Peyer's patch (tissue), 4 donors: ENCODE measurements at regions not wholly inside any gene's neighbourhood (a gene's known extent, or its start where the extent isn't known, plus 50 kb on each side); places are given as distances from the start of the nearest gene placed in this dataset.
"Not testable (repeated sequence)": the region's sequence is repeated elsewhere in the genome, so short reads cannot be mapped to it uniquely, and the experiment has no call there.

Source experiments
- DNase-seq, 3 donors: peaks; one replicate each; pipeline ENCODE4 v3.0.0-alpha.2; 2017 to 2019
- H3K27ac ChIP-seq, 4 donors: fragments of 200-600 bp; sonication (generic); one replicate each; pipeline ENCODE4 v1.5.1; 2016 to 2019
- H3K27me3 ChIP-seq, 2 donors: fragments of 200-600 bp; sonication (generic); one replicate each; pipeline ENCODE4 v1.5.1; 2019
- H3K36me3 ChIP-seq, 3 donors: fragments of 200-600 bp; sonication (generic); one replicate each; pipeline ENCODE4 v1.5.1; 2016 to 2019
- H3K4me1 ChIP-seq, 4 donors: fragments of 200-600 bp; sonication (generic); one replicate each; pipeline ENCODE4 v1.5.1; 2016 to 2019
- H3K4me3 ChIP-seq, 4 donors: fragments of 200-600 bp; sonication (generic); 1 replicate in 3 of 4; 2 replicates in 1 of 4; pipeline ENCODE4 v1.5.1; 2016 to 2019; ENCODE audit warnings: mild to moderate bottlenecking in 1 of 4
- H3K9me3 ChIP-seq, 4 donors: fragments of 200-600 bp; sonication (generic); one replicate each; pipeline ENCODE4 v1.5.1; 2016 to 2019; ENCODE audit warnings: mild to moderate bottlenecking in 1 of 4
- POLR2A ChIP-seq, 2 donors: fragments of 450-650 bp; IDR thresholded peaks; one replicate each; pipeline ENCODE4 v1.5.1; 2017; ENCODE audit warnings: antibody characterized with exemption in 2 of 2, mild to moderate bottlenecking in 2 of 2, moderate library complexity in 2 of 2
- TF ChIP-seq, protein P1 (sequence below), 6 experiments: fragments of 450-650 bp in 4 of 6; fragments of 200-600 bp in 2 of 6; sonication (generic) in 1 of 6; IDR thresholded peaks; one replicate each; pipeline ENCODE4 v1.5.1; 2017 to 2019; ENCODE audit warnings: antibody characterized with exemption in 6 of 6, mild to moderate bottlenecking in 3 of 6, moderate library complexity in 1 of 6

DNA sequence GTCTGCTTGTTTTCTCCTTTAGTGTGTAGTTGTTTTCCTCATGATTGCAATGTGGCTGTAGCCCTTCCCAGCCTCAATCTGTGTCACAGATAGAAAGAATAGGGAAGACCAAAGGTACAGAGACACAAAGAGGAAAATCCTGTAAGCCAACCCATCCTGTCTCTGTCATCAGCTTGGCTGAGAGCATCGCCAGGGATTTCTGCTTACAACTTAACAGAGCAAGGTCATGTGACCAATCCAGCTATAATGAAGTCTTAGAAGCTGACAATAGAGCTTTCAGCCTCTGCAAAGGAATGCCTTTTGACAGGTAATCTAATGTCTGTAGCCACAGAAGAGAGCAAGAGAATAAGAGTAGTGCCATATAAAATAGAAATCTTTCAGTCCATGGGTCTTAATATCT is 1598.0 kb upstream of the AGA start:
- DNase-seq: no peak
- Histone ChIP-seq H3K27me3 (no peaks in the 10 kb centered on the region), H3K9me3 (no peaks in the 10 kb centered on the region), H3K27ac (no peak overlapping the region), H3K4me3 (no peak overlapping the region), H3K4me1 (no peaks in the 10 kb centered on the region), H3K36me3 (no peaks in the 10 kb centered on the region)
- no peak for TF ChIP-seq POLR2A (IDR thresholded peaks at IDR 0.05)
- TF ChIP-seq, protein P1, sequence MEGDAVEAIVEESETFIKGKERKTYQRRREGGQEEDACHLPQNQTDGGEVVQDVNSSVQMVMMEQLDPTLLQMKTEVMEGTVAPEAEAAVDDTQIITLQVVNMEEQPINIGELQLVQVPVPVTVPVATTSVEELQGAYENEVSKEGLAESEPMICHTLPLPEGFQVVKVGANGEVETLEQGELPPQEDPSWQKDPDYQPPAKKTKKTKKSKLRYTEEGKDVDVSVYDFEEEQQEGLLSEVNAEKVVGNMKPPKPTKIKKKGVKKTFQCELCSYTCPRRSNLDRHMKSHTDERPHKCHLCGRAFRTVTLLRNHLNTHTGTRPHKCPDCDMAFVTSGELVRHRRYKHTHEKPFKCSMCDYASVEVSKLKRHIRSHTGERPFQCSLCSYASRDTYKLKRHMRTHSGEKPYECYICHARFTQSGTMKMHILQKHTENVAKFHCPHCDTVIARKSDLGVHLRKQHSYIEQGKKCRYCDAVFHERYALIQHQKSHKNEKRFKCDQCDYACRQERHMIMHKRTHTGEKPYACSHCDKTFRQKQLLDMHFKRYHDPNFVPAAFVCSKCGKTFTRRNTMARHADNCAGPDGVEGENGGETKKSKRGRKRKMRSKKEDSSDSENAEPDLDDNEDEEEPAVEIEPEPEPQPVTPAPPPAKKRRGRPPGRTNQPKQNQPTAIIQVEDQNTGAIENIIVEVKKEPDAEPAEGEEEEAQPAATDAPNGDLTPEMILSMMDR (IDR thresholded peaks at IDR 0.05): no peak

DNA sequence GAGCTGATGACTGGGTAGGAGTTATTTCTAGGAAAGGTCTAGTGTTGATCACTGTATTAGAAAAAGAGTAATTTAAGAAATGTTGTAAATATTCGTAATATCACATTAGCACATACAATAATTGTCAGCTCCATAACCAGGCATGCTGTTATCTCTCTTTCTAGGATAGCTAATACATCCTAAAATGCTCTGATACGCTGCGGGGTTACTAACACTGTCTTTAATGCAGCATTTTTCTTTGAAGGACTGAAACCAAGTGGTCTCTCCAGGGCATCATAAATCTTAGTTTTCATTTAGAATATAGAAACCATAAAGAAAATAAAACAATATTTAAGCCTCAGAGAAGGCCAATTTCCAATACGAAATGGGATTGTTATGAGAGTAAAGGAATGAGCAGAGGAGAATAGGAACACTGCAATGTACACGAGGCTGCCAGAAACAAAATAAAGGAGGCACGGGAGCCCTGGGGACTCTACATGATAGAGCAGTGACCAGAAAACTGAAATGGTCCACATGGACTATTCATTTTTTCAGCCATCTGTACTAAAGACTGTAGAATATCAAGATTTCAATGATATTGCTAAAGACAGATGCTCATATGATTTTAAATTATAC is 1606.7 kb upstream of the AGA start:
- Histone ChIP-seq H3K4me3 (no peak overlapping the region), H3K36me3 (no peaks in the 10 kb centered on the region), H3K4me1 (no peaks in the 10 kb centered on the region), H3K27ac (no peak overlapping the region), H3K27me3 (no peaks in the 10 kb centered on the region), H3K9me3 (no peaks in the 10 kb centered on the region)
- no peak for TF ChIP-seq POLR2A (IDR thresholded peaks at IDR 0.05)
- TF ChIP-seq, protein P1 (IDR thresholded peaks at IDR 0.05): no peak
- no peak for DNase-seq

DNA sequence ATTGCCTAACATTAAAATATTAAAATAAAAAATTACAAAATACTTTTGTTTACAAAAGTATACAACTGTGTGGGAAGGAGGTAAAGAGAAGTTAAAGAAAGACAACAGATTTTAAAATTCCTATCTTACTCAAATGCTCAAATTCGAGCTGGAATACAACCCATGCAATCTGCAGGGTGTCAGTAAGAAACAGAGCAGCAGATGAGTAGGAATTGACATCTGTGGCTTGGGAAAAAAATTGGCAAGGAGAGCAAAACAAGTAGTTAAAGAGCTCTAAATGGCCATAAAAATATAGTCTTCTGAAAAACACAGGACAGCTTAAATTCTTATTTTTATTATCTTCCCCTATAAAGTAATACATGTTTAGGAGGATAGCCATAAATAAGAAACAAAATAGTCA is 1609.0 kb upstream of the AGA start:
- Histone ChIP-seq H3K4me1 (no peaks in the 10 kb centered on the region), H3K27ac (no peak overlapping the region), H3K4me3 (no peak overlapping the region), H3K9me3 (no peaks in the 10 kb centered on the region), H3K27me3 (no peaks in the 10 kb centered on the region), H3K36me3 (no peaks in the 10 kb centered on the region)
- no peak for TF ChIP-seq POLR2A (IDR thresholded peaks at IDR 0.05)
- TF ChIP-seq, protein P1 (IDR thresholded peaks at IDR 0.05): no peak
- DNase-seq: no peak

DNA sequence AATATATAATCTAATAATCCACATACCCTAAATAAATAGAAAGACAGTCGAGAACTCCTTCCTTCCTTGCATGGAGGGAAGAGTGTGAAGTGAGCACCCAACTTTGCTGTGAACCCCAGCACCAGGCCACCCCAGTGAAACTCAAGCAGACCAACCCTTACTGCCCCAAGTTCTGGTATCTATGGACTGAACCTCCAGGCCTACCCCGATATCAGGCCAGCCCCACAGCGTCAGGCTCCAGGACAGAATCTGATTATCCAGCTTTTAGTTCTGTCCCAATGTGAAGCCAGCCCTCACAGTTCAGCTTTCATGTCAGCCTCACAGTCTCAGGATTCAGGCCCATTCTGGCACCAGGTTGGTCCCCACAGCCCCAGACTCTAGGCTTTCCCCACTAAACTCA is 1617.2 kb upstream of the AGA start:
- Histone ChIP-seq H3K4me3 (no peak overlapping the region), H3K27me3 (no peaks in the 10 kb centered on the region), H3K36me3 (no peaks in the 10 kb centered on the region), H3K9me3 (no peaks in the 10 kb centered on the region), H3K27ac (no peak overlapping the region), H3K4me1 (no peaks in the 10 kb centered on the region)
- no peak for TF ChIP-seq POLR2A (IDR thresholded peaks at IDR 0.05)
- TF ChIP-seq, protein P1 (IDR thresholded peaks at IDR 0.05): no peak
- no peak for DNase-seq

DNA sequence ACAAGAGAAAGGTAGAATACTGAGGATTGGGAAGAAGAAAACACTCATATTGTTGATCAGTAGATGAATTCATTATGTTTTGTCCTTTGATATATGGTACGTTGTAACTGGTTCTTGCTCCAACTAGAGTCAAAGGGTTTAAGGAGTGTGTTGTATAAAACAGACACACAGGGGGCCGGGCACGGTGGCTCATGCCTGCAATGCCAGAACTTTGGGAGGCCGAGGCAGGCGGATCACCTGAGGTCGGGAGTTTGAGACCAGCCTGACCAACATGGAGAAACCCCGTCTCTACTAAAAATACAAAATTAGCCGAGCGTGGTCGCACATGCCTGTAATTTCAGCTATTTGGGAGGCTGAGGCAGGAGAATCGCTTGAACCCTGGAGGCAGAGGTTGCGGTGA is 1624.0 kb upstream of the AGA start:
- H3K36me3 ChIP-seq, H3K9me3 ChIP-seq, H3K27me3 ChIP-seq, H3K4me3 ChIP-seq, H3K4me1 ChIP-seq, H3K27ac ChIP-seq, DNase-seq: not testable (repeated sequence)

DNA sequence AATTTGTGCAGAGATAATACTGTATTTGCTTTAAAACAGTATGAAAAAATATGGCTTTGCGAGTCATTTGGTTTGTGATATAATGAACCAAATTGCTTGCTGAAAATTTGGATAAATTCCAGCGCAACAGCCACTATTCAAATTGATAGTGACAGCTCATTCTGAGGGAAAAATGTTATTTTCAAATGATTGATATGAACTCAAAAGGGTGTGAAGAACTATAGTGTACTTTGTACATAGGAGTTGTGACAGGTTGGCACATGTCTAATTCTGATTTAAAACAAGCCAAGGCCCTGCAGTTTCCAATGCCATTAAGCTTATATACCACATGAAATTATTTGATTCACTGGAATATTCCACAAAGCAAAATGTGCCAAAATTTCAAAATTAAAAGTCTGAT is 1628.9 kb upstream of the AGA start:
- TF ChIP-seq, protein P1 (IDR thresholded peaks at IDR 0.05): no peak
- no peak for TF ChIP-seq POLR2A (IDR thresholded peaks at IDR 0.05)
- H3K4me3 ChIP-seq: no peak overlapping the region
- no peak overlapping the region for H3K27ac ChIP-seq
- no peaks in the 10 kb centered on the region for H3K27me3 ChIP-seq
- no peak for DNase-seq
- no peaks in the 10 kb centered on the region for H3K9me3 ChIP-seq
- no peaks in the 10 kb centered on the region for H3K4me1 ChIP-seq
- no peaks in the 10 kb centered on the region for H3K36me3 ChIP-seq
